ENCODE measurements at regions not wholly inside any gene's neighbourhood (a gene's known extent, or its start where the extent isn't known, plus 50 kb on each side); places are given as distances from the start of the nearest gene placed in this dataset.
A peak's percentile ranks its signal among the peaks of the same experiment; 100 is the strongest.

GRCh38 chr12:30827101-30828066 lies 72.6 kb upstream of the CAPRIN2 start:
- DNase-seq (ENCODE audit: low read depth in 2 of 2) = no peak

GRCh38 chr12:30826276-30826675 lies 71.5 kb upstream of the CAPRIN2 start:
- no peak for DNase-seq (ENCODE audit: low read depth in 2 of 2)

DNA sequence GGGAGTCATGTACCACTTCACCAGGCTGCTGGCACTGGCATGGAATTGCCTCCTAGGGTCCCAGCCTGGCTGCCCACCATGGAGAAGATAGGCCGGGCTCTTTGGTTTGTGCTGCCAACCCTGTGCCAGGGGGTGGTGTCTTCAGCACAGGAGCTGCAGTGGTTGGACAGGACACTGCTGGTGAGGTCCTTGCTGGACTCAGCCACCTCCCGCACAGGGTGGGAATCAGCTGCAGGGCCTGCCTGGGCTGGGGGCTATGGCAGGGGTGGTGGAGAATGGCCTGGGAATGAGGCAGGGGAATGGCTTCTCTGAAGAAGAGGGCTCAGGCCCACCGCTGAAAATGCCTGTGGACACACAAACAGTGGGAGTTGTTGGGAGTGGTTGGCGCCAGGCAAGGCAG lies 70.6 kb upstream of the CAPRIN2 start:
- no peak for DNase-seq (ENCODE audit: low read depth in 2 of 2)

DNA sequence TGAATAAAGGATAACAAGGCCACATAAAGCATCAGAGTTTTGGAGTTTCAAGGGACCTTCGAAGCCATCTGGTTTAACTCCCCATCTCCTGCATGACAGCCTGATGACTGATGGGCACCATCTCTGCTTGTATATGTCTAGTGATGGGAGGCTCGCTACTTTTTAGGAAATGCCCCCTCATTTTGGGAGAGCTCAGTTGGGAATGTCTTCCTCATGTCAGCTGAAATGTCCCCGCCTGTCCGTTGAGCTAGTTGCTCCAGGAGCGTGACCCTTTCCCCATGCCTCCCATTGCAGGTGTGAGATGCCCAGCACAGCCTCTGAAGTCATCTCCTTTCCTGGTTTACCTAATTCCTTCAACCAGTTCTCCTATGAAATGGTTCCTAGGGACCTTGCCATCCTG lies 69.6 kb upstream of the CAPRIN2 start:
- no peak for DNase-seq (ENCODE audit: low read depth in 2 of 2)

DNA sequence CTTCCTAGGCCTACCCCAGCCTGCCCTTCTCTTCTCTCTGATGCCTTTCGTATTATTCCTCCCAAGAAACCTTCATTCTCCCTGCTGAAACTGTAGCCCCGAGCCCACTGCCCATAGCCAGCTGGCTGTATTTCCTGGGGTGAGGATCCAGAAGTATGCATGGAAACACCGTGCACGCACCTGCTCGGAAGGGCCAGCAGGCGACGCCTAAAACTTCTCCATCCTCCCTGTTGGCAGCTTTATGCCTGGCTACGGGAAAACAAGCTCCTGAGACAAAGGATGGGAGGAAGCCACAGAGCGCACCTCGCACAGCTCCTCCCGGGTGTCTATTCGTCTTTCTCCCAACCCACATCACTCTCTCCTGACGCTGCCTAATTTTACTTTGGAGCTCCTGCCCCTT lies 69.0 kb upstream of the CAPRIN2 start:
- no peak for DNase-seq (ENCODE audit: low read depth in 2 of 2)

DNA sequence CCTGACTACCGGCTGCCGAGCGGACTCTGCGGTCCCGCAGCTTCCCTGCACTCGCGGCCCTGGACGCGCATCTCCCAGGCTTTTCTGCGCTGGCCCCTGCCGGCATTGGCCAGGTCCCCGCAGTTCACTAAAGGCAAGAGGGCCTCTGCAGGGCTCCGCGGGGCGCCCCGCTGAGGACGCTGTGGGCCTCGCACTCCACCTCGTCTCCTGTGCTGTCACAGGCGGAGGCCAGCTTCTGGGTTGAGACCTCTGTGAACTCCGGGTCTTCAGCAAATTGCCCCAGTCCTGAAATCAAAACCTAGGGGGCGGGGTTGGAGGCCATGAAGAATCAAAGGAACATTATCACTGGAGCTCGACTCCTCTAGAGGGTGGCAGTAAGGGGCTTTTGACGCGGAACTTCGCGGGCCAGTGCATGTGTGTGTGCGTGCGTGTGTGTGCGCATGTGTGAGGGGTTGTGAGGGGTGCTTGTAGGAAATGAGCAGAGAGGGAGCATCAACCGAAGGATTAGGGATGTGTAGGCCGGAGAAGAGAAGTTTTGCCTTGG lies 68.5 kb upstream of the CAPRIN2 start:
- peak; percentile 27 to 29 for DNase-seq (ENCODE audit: low read depth in 2 of 2)

DNA sequence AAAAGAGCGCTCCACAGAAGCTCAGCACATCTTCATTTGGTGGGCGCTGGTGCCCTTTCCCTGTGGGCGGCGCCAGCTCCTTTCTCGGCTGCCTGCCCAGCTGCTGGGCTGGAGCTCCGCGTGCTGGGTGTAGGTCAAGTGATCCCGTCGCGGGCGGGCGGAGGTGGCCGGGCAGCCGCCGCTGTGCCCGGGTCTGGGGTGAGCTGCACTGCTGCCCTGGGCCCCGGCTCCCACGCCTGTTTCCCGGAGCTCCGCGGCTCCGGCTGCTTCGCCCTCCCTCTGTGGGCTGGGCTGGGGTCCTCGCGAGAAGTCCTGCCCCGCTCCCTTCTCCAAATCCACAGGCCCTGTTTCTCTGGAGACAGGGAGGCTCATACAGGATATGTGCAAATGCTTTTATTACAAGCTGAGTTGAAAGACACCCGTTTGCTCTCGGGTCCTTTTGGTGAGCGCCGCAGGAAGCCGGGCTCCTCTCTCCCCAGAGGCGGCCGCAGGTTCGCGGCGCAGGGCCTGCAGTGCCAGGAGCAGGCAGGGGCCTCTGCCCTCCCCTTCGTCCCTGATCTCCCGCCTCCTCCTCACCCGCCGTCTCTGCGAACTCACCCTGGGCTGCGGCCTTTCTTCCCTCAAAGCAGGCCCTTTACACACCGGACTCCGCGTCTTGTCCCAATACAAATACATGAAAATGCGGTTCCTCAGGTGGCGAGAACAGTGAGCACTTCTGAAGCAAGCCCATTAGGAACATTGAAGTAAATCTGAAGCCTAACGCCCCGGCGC lies 67.8 kb upstream of the CAPRIN2 start:
- DNase-seq (ENCODE audit: low read depth in 2 of 2) = peak; percentile 15 to 17

DNA sequence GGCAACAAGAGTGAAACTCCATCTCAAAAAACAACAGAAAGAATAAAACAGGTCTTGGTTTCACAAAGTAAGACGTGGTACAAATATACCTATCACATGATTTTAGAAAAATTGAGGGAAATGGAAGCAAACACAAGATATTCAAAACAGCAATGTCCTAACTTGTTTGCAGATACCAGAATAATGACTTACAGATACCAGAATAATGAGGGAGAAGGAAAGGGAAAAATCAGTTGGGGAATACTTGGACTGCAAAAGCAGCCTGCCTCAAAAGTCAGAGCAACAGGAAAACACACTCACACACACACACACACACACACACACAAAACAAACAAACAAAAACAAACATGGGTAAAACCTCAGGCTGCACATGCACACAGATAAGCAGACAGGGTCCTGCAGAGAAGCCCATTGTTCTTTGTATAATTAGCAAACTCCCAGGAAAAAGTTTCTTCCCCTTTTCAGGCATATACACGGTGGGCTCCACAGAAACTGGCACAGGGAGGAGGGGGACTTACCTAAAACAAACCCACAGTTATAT lies 65.7 kb upstream of the CAPRIN2 start:
- no peak for DNase-seq (ENCODE audit: low read depth in 2 of 2)

DNA sequence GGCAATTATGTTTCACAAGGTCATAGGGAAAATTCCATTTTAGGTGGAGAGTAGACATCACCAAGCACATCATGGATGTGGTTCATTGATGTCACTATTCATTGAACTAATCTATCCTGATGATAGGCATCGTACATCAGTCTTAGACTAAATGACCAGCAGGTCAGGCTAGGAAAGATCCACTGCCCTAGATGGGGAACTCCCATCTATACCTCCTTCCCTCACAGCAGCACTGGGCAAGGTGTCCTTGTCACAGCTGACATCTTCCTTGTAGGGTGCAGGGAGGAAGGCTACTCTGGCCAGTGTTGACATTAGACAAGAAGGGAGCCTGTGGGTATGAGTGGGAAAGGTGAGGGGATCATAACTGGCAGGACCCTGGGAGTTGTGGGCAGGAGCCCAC lies 63.8 kb upstream of the CAPRIN2 start:
- DNase-seq (ENCODE audit: low read depth in 2 of 2) = no peak

DNA sequence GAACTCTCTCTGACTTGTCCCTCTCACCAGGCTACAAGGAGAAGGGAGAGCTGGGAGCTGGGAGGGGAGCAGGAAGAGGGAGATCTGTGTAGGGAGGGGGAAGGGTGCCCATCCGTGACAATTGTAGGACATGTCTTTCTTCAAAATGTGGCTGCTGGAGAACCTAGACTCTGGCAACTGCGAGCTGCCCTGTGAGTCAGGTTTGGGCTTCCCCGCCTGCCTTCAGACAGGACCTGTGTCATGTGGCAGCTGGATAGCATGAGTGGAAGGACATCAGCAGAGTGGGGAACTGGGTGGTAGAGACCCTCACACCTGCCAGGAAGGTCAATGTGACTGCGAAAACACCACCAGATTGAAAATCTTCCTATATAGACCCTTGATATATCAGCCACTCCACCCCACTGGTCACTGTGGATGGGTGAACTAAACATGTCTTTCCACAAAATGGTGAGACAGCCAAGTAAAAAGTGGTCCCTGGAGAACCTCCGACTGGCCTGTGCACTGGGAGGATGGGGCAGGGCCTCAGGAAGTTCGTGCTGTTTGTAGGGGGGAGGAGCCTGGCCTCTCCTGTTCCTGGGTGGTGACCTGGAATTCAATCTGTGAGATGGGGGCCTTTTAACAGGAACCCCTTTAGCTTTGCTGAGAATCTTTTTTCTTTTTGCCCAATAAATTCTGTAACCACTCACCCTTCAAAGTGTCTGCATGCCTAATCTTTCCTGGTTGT lies 62.2 kb upstream of the CAPRIN2 start:
- DNase-seq (ENCODE audit: low read depth in 2 of 2) = no peak

GRCh38 chr12:30814295-30814655 lies 59.5 kb upstream of the CAPRIN2 start:
- DNase-seq (ENCODE audit: low read depth in 2 of 2) = no peak

- DNase-seq (ENCODE audit: low read depth in 2 of 2) = no peak
These were observed 59.0 kb upstream of the CAPRIN2 start for GRCh38 chr12:30813525-30814294.

- no peak for DNase-seq (ENCODE audit: low read depth in 2 of 2)
These were observed 57.2 kb upstream of the CAPRIN2 start for GRCh38 chr12:30811966-30812365.

GRCh38 chr12:30810918-30811317 lies 56.2 kb upstream of the CAPRIN2 start:
- DNase-seq (ENCODE audit: low read depth in 2 of 2) = no peak

DNA sequence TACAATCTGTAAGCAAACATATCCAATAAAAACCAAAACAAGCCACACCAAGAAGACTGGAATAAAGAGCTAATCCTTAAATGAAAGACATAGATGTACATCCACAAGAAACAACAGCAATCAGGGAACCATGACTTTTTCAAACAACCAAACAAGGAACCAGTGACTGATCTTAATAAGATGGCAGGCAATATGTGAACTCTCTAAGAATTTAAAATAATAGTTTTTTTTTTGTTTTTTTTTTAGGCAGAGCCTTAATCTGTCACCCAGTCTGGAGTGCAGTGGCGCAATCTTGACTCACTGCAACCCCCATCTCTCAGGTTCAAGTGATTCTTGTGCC lies 52.9 kb upstream of the CAPRIN2 start:
- DNase-seq (ENCODE audit: low read depth in 2 of 2) = no peak

GRCh38 chr12:30806989-30807694 lies 52.4 kb upstream of the CAPRIN2 start:
- DNase-seq (ENCODE audit: low read depth in 2 of 2) = no peak

DNA sequence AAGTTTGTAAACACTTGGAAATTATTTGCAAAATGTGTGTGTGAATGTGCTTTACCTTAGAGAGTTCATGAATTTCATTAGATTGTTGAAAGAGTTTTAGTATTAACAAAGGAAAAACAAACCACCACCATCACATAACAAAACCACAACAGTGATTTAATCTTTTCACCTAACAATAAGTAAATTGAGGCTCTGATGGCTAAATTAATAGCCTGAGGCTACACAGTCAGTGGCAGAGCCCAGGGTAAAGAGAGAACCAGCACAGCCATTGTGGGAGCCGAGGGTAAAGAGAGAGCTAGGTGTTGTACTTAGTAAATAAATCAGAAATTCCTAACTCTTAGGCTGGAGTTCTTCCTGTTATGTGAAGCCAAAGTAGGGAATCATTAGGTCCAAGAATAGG lies 51.2 kb upstream of the CAPRIN2 start:
- DNase-seq (ENCODE audit: low read depth in 2 of 2) = no peak
